Inflammatory macrophage treated with lipopolysaccharide for 1 hour (primary cell): ENCODE measurements at regions not wholly inside any gene's neighbourhood (a gene's known extent, or its start where the extent isn't known, plus 50 kb on each side); places are given as distances from the start of the nearest gene placed in this dataset.
"Not testable (repeated sequence)": the region's sequence is repeated elsewhere in the genome, so short reads cannot be mapped to it uniquely, and the experiment has no call there.

Experiments
- DNase-seq, 2 donors: peaks; one replicate each; pipeline ENCODE4 v3.0.0-alpha.2; 2020 to 2022

- no peak for DNase-seq
Measured at GRCh38 chr5:136738829-136739228, 373.5 kb upstream of the TRPC7 start.

- DNase-seq = no peak
Measured at GRCh38 chr5:136736021-136736420, 370.7 kb upstream of the TRPC7 start.

DNA sequence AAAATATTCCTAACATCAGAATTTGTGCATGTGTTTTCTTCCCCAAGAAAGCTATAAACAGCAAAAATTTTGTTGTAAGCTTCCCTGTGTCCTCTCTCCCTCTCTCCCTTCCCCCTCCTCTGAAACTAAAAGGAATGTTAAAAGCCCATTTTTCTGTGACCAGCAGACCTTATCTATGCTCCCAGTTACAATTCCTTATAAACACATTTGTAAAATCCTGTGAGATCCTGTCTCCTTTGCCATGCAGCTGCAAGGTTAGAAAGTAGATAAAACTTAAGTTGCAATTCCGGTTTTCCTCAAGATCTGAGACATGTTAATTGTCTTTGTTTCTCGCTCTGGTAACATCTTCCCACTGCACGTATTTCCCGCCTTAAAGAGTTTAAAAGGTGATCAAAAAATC lies 370.3 kb upstream of the TRPC7 start:
- DNase-seq = not testable (repeated sequence)

DNA sequence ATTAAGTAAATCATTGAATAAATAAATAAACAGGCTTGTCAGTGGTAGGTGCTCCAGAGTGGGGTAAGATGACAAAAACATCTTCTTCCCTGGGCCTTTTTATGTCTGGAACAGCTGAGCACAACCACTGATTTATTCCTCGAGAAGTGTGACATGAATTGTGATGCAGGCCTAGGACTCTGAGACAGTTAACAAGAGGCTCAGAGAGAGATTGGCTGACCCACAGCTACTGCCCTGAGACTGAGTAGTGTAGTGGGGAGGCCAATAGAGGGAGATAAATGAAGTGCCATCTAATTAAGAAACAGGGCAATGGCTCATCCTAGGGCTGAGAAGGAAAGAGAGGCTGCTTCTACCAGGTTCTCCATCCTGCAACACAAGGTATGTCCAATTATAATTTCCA lies 369.3 kb upstream of the TRPC7 start:
- no peak for DNase-seq

DNA sequence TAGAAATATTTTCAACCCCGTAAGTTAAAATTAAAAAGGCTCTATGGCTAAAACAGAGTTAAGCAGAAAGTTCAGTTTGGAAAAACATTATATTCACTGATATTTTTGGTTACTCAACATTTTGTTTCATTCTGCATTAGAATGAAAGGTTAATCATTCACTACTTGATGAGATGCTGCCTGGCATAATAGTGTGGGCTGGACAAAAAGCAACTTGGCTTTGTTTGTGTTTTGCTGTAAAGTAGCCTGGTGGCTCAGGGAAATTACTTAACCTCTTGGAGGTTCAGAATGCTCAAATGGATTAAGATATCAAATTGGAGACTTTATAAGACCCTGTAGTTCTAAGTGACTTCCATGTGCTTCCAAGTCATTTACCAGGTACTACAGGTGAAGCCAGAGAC lies 367.4 kb upstream of the TRPC7 start:
- DNase-seq = no peak

- no peak for DNase-seq
Measured at GRCh38 chr5:136731241-136731900, 366.0 kb upstream of the TRPC7 start.

DNA sequence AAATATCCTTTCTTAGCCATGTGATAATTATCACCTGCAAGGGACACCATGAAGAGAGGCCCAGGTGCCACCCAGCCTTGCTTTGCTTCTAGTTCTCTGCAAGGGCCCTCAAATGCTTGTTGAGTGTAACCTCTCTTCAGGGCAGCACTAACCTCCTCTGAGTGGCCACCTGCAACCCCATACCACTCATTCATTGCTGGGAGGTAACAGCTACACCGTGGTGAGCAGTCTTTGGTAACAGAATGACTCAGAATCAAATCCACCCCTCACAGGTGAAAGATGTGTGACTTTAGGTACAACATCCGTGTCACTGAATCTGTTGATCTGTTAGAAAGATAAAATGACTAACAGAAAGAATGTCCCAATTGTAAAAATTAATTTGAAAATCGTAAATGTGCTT lies 365.1 kb upstream of the TRPC7 start:
- DNase-seq = no peak

DNA sequence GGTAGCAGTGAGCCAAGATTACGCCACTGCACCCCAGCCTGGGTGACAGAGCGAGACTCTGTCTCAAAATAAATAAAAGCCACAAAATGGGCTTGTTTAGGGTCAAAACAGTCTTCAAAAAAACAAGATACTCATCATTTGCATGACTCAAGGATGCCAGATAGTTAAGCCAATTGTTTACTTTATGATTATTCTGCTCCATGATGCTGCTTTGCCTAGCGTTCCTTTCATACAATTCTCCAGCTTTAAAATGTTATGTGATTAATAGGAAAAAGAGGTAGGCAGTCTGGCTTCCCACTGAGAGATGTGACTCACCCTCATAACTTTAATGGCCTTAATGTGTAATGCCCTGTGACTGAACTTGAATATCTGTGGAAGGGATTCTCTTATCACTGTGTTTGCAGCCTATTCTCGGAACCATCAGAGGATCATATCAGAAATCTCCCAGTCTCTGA lies 364.6 kb upstream of the TRPC7 start:
- DNase-seq = no peak

DNA sequence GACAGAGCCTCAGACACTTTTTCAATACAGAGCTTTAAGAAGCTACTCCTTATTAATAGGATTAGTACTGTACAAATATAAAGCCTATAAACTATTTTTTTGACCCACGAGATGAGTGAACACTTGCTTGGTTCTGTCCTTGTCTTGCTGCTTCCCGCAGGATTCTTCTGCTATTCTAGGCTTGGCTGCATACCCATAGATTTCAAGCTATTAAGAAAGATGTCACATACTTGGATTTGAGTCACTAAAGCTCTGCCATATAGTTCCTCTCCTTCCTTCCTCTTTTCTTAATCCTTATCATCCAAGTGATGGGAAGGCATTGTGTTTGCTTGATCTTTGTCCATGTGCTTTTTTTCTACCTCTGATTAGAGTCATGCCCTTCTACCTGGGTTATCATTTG lies 361.2 kb upstream of the TRPC7 start:
- DNase-seq = no peak

- no peak for DNase-seq
Measured at GRCh38 chr5:136724161-136724560, 358.8 kb upstream of the TRPC7 start.

DNA sequence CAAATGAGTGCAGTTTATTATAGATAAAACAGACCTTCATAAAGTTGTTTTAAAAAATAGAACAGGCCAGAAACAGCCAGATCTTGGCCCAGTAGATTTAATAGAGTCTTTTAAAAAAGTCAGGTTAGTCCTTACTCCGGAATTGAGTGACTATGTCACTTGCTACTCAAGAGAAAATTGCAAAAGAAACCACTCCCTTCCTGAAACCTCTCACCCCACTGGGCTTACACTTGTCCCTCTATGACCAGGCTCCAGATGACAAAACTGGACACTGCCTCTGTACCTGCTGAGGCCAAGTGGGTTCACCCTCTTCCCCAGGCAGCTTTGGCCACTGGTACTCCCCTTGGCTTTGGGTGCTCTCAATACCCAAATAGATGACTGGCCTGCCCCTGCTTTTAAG lies 357.2 kb upstream of the TRPC7 start:
- DNase-seq = no peak

DNA sequence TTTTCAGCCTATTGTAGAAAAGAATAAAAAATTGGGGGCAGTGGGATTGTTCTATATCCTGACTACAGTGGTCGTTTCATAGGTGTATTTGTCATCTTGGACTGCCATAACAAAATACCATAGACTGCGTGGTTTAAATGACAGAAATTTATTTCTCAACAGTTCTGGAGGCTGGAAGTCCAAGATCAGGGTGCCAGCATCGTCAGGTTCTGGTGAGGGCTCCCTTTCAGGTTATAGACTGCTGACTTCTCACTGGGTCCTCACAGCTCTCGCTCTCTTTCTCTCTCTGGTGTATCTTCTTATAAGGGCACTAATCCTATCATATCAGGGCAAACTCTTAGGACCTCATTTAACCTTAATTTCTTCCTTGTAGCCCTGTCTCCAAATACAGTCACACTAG lies 356.7 kb upstream of the TRPC7 start:
- no peak for DNase-seq

DNA sequence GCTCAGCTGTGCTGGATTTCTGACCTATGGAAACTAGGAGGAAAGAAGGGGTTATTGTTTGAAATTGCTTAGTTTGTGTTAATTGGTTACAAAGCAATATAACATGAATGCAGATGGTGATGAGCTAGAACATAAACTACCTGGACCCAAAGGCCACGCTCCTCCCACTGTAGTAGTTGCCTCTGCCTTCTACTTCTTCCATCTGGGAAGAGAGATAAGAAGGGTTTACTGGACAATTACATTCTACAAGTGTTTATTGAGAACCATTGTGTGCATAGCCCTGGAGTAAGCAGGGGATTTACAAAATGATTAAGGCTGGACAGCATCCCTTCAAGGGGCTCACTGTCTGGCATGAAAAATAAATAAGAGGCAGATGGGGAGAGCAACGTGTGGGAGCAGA lies 355.3 kb upstream of the TRPC7 start:
- DNase-seq = no peak

DNA sequence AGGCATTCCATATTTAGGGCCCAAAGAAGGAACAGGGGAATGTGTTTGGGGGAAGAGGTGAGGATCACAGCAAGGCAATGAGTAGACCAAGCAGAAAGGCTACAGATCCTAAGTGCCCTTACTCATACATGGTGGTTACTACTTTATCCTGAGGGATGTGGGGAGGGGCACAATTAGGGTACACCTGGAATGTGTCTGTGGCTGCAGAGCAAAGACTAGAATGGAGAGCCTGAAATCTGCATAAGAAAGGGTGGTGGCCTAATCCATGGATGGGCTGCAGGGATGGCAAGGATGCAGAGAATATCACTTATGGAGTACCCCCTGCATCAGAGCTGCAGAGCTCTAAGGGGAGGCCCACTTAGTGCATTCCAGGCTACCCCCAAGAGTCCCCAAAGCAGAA lies 352.6 kb upstream of the TRPC7 start:
- DNase-seq = no peak

DNA sequence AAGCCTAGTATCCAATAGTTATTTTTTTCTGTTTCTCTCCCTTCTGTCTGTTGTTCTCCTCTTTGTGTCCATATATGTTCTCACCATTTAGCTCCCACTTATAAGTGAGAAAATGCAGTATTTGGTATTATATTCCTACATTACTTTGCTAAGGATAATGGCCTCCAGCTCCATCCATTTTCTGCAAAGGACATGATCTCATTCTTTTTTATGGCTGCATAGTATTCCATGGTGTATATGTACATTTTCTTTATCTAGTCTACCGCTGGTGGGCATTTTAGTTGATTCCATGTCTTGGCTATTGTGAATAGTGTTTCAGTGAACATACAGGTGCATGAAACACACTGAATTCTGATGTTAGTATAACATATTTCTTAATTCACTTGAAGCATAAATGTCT lies 348.9 kb upstream of the TRPC7 start:
- no peak for DNase-seq

DNA sequence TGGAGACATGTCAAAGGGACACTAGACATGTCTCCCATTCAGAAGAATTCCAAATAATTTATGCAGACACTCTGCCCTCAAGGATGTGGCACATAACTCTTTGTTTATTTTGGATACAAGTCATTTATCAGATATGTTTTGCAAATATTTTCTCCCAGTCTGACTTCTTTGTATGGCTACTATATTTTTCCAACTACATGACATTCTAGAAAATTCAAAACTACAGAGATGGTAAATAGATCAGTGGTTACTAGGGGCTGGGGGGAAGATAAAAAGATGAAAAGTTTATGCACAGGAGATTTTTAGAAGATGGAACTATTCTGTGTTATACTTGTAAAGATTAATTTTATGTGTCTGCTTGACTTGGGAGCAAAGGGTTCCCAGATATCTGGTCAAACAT lies 347.3 kb upstream of the TRPC7 start:
- no peak for DNase-seq

DNA sequence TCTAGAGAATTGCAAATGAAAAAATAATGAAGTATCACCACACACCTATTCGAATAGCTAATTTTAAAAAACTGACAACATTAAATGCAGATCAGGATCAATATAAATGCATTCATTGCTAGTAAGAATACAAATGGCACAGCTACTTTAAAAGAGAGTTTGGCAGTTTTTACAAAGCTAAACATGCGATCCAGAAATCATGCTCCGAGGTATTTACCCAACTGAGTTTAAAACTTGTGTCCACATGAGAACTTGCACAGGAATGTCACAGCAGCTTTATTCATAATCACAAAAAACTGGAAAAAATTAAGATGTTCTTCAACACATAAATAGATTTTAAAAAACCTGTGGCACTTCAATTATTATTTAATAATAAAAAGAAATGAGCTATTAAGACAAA lies 345.5 kb upstream of the TRPC7 start:
- no peak for DNase-seq

- no peak for DNase-seq
Measured at GRCh38 chr5:136703706-136704105, 338.4 kb upstream of the TRPC7 start.

DNA sequence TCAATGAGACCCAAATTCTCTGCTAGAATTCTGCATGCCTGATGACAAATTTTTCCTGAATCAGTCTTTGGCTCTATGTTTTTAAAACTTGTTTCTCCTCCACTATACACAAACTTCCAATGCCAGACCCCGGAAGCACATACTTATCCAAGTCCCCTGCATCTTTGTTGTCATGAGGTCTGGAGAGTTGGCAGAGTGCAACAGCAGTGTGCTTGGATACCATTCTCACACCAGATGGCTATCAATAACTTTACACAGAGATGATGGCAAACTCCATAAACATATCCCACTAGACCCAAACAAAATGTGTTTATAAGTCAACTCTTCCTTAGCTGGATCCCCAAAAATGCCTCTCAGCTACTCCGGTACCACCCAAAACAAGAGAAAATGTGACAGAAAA lies 337.7 kb upstream of the TRPC7 start:
- no peak for DNase-seq

- no peak for DNase-seq
Measured at GRCh38 chr5:136701191-136701590, 335.8 kb upstream of the TRPC7 start.

DNA sequence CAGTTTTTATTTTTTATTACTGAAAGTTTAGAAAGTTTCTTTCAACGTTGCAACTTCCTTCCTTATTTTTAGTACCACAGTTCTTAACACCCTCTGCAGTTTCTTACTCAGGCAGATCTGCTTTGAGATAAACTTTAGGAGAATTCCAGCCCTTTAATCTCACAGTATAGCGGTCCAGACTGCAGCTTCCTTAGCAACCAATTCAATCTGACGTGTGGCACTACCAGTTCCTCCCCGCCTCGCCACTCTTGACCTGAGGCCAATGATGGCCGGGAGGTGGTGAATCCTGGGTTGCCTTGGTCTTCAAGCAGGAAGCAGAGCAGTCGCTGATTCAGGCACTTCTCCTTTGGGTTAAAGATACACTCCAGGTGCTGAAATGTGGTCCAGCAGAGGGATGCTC lies 334.3 kb upstream of the TRPC7 start:
- no peak for DNase-seq

DNA sequence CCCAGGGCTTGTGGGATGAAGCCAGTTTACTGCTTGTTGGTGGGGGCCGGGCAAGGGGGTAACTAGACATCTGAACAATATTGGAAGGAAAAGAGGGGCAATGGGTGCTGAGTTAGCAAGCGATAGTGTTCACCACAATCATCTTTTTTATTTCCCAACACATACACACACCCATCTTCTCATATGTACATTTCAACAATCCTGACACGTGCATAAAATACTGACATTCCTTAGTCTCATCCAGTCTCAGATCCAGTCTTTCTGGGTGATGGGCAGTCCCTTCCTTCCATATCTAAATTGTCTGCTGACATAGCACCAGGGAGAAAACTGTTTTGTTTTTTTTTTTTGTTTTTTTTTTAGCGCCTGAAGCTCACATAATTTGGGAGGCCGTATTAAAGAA lies 333.6 kb upstream of the TRPC7 start:
- DNase-seq = no peak

GRCh38 chr5:136694258-136694657 lies 328.9 kb upstream of the TRPC7 start:
- DNase-seq = no peak

GRCh38 chr5:136689552-136689951 lies 324.2 kb upstream of the TRPC7 start:
- DNase-seq = no peak

GRCh38 chr5:136686192-136686872 lies 321.0 kb upstream of the TRPC7 start:
- no peak for DNase-seq
